ENCODE measurements at regions not wholly inside any gene's neighbourhood (a gene's known extent, or its start where the extent isn't known, plus 50 kb on each side); places are given as distances from the start of the nearest gene placed in this dataset.

GRCh38 chr13:67489016-67489415 lies 258.9 kb upstream of the PCDH9 start:
- TF ChIP-seq CTCF (IDR thresholded peaks at IDR 0.05) (no peak), POLR2A (IDR thresholded peaks at IDR 0.05) (no peak), EP300 (IDR thresholded peaks at IDR 0.05; ENCODE audit: low read depth) (no peak)

Measured in transverse colon (tissue), 3 donors.